Ishikawa (cell line): ENCODE measurements at regions not wholly inside any gene's neighbourhood (a gene's known extent, or its start where the extent isn't known, plus 50 kb on each side); places are given as distances from the start of the nearest gene placed in this dataset.

Experiments used
- CEBPB ChIP-seq: IDR thresholded peaks from 2 replicates; pipeline ENCODE4 v1.6.1; 2012
- CREB1 ChIP-seq: IDR thresholded peaks from 2 replicates; pipeline ENCODE4 v1.6.1; 2012; ENCODE audit warnings: low read depth
- EGR1 ChIP-seq: IDR thresholded peaks from 2 replicates; pipeline ENCODE4 v1.6.1; 2012
- EP300 ChIP-seq: IDR thresholded peaks from 2 replicates; pipeline ENCODE4 v1.6.1; 2012; ENCODE audit warnings: borderline replicate concordance
- FOXM1 ChIP-seq: IDR thresholded peaks from 2 replicates; pipeline ENCODE4 v1.6.1; 2012; ENCODE audit warnings: low read depth, borderline replicate concordance
- MAX ChIP-seq: IDR thresholded peaks from 2 replicates; pipeline ENCODE4 v1.6.1; 2012
- NFIC ChIP-seq: IDR thresholded peaks from 2 replicates; pipeline ENCODE4 v1.6.1; 2012
- RAD21 ChIP-seq: IDR thresholded peaks from 2 replicates; pipeline ENCODE4 v1.6.1; 2012; ENCODE audit warnings: low read depth
- REST ChIP-seq: IDR thresholded peaks from 2 replicates; pipeline ENCODE4 v1.6.1; 2012; ENCODE audit warnings: low read depth, mild to moderate bottlenecking
- TAF1 ChIP-seq: IDR thresholded peaks from 2 replicates; pipeline ENCODE4 v1.6.1; 2012; ENCODE audit warnings: low read depth, mild to moderate bottlenecking
- TCF12 ChIP-seq: IDR thresholded peaks from 2 replicates; pipeline ENCODE4 v1.6.1; 2012; ENCODE audit warnings: low read depth
- TEAD4 ChIP-seq: IDR thresholded peaks from 2 replicates; pipeline ENCODE4 v1.6.1; 2012
- USF1 ChIP-seq: IDR thresholded peaks from 2 replicates; pipeline ENCODE4 v1.6.1; 2012
- YY1 ChIP-seq: IDR thresholded peaks from 2 replicates; pipeline ENCODE4 v1.6.1; 2012; ENCODE audit warnings: low read depth
- ZBTB7A ChIP-seq: IDR thresholded peaks from 2 replicates; pipeline ENCODE4 v1.6.1; 2012; ENCODE audit warnings: low read depth

GRCh38 chr12:78556651-78557050, 307.9 kb upstream of the SYT1 start:
- TF ChIP-seq MAX, result no peak

- TF ChIP-seq TEAD4 (no peak), CEBPB (no peak), CREB1 (no peak), NFIC (no peak), MAX (no peak), EGR1 (no peak), TAF1 (no peak), USF1 (no peak), ZBTB7A (no peak), FOXM1 (no peak), EP300 (no peak), RAD21 (no peak), YY1 (no peak), TCF12 (no peak), REST (no peak)
Measured at GRCh38 chr12:78559416-78559815, 305.2 kb upstream of the SYT1 start.

- TF ChIP-seq EP300 (no peak), YY1 (no peak), ZBTB7A (no peak), CEBPB (no peak), TAF1 (no peak), USF1 (no peak), TEAD4 (no peak), FOXM1 (no peak)
Measured at GRCh38 chr12:78559886-78560285, 304.7 kb upstream of the SYT1 start.

GRCh38 chr12:78560633-78561032, 303.9 kb upstream of the SYT1 start:
- no peak for TF ChIP-seq TCF12
- TF ChIP-seq RAD21, result no peak
- no peak for TF ChIP-seq REST
- no peak for TF ChIP-seq NFIC
- no peak for TF ChIP-seq YY1
- TF ChIP-seq CEBPB, result no peak
- TF ChIP-seq USF1, result no peak

- TF ChIP-seq CEBPB, result no peak
- TF ChIP-seq RAD21, result peak; percentile 44; the same call in 1 of the 2 replicates
Measured at GRCh38 chr12:78562368-78563205, 302.0 kb upstream of the SYT1 start.

- no peak for TF ChIP-seq CEBPB
- no peak for TF ChIP-seq ZBTB7A
- TF ChIP-seq RAD21, result no peak
- no peak for TF ChIP-seq EGR1
- TF ChIP-seq TCF12, result no peak
- no peak for TF ChIP-seq NFIC
- TF ChIP-seq USF1, result no peak
- TF ChIP-seq TEAD4, result no peak
- TF ChIP-seq EP300, result no peak
- TF ChIP-seq YY1, result no peak
- no peak for TF ChIP-seq FOXM1
Measured at GRCh38 chr12:78563826-78564225, 300.7 kb upstream of the SYT1 start.
